ENCODE measurements at regions not wholly inside any gene's neighbourhood (a gene's known extent, or its start where the extent isn't known, plus 50 kb on each side); places are given as distances from the start of the nearest gene placed in this dataset.

DNA sequence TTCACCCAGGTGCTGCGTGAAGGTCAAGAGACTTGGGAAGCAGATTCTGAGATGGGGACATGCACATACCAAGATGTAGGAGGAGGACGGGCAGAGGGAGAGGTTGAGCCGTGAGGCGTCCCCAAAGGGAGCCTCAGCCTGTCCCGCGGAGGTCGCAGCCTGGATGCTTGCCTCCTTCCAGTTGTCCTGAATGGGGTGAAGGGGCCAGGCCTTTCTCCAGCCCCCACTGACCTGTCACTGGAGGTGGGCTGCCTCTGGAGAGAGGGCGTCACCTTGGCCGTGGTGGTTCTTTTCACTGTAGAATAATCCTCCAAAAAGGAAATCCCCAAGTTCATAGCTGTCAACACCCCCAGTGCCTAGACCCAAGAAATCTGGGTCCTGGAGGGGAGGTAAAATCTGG lies 283.0 kb upstream of the VSTM2A start:
- TF ChIP-seq CTCF (IDR thresholded peaks at IDR 0.05; ENCODE audit: low read depth, low read length, poor library complexity, severe bottlenecking) (no peak), EZH2phosphoT487 (IDR thresholded peaks at IDR 0.05; ENCODE audit: borderline replicate concordance, low read length) (no peak)

All from DOHH2 (cell line).